ENCODE measurements at regions not wholly inside any gene's neighbourhood (a gene's known extent, or its start where the extent isn't known, plus 50 kb on each side); places are given as distances from the start of the nearest gene placed in this dataset.
"Not testable (repeated sequence)": the region's sequence is repeated elsewhere in the genome, so short reads cannot be mapped to it uniquely, and the experiment has no call there.

DNA sequence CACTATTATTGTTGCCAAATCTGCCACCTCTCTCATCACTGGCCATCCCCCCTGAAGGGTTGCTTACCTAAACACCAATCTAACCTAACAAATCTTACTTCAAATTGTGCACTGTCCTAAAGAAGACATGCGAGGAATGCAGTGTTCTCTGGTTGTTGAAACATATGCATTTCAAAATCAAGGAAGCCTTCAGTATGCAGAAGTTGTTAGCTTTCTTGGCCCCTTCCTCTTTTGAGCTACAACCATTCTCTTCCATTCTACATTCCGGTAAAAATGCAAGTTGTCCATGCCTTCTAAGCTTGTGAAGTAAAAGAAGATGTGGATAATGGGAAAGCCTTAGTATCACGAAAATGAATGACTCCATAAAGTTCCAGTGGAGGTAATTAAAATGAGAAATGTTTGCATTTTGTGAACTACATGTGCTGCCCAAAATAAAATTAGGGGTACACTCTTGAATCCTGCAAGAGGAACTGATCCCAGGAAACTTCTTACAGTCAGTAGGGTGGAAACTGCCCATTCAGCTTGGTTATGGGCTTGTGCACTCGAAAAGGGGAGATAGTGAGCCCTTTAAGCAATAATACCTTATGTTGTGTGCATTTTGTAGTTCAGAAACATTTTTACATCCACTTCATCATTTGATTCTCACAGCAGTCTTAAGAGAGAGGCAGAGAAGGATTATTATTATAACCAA lies 77.6 kb upstream of the ADRB2 start:
- DNase-seq (ENCODE audit: low read depth) = no peak
- CTCF ChIA-PET = interaction anchor here (0.6 to 2.2 kb wide), 7 partner anchors 10 to 366 kb away, joined by 3 to 7 read pairs (median 5); no protein-coding TSS in a partner anchor
- H3K36me3 ChIP-seq (ENCODE audit: control insufficient read depth, insufficient read depth, low read length) = no peaks in the 10 kb centered on the region
- no peak overlapping the region for H3K4me3 ChIP-seq (ENCODE audit: low read depth, low read length)
- TF ChIP-seq CTCF (IDR thresholded peaks at IDR 0.05; ENCODE audit: insufficient read depth, low read depth, low read length) = no peak
- no peaks in the 10 kb centered on the region for H3K27me3 ChIP-seq (ENCODE audit: control insufficient read depth, insufficient read depth, low read length)
- POLR2A ChIA-PET = interaction anchor here (0.6 kb wide), 1 partner anchor 27 kb away, joined by 5 read pairs; no protein-coding TSS in a partner anchor

DNA sequence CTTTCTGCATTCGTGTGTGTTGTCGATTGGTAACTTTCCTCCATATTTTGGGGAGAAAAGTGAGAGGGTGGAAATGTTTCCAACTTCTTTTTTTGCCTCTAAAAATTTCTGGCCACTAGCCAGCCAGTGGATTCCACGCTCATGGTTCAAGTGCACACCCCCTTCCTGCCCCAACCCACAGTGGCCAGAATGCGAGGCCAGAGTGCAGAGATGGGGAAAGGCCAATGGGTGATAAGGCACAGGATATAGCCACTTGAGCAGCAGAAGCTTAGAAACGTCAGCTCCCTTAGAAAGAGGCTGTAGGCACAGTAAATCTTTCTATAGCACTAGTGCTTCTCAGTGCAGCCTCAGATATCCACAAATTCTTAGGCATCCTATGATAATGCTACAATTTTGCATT lies 75.8 kb upstream of the ADRB2 start:
- no peak for DNase-seq (ENCODE audit: low read depth)
- POLR2A ChIA-PET = no interaction called here

GRCh38 chr5:148751025-148751424 lies 75.4 kb upstream of the ADRB2 start:
- no peak for DNase-seq (ENCODE audit: low read depth)

More for the DNA sequence above, 75.8 kb upstream of the ADRB2 start:
- Histone ChIP-seq H3K36me3 (ENCODE audit: control insufficient read depth, insufficient read depth, low read length) (no peaks in the 10 kb centered on the region), H3K27me3 (ENCODE audit: control insufficient read depth, insufficient read depth, low read length) (no peaks in the 10 kb centered on the region), H3K4me3 (ENCODE audit: low read depth, low read length) (no peak overlapping the region)
- CTCF ChIA-PET = interaction anchor here (0.6 to 2.1 kb wide), 4 partner anchors 9 to 18 kb away, joined by 3 to 6 read pairs (median 4); no protein-coding TSS in a partner anchor
- no peak for TF ChIP-seq CTCF (IDR thresholded peaks at IDR 0.05; ENCODE audit: insufficient read depth, low read depth, low read length)

DNA sequence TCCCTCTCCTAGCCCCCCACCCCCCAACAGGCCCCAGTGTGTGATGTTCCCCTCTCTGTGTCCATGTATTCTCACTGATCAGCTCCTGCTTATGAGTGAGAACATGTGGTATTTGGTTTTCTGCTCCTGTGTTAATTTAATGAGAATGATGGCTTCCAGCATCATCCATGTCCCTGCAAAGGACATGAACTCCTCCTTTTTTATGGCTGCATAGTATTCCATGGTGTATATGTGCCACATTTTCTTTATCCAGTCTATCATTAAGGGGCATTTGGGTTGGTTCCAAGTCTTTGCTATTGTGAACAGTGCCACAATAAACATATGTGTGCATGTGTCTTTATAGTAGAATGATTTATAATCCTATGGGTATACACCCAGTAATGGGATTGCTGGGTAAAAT lies 74.0 kb upstream of the ADRB2 start:
- POLR2A ChIA-PET; H3K36me3 ChIP-seq (ENCODE audit: control insufficient read depth, insufficient read depth, low read length); H3K27me3 ChIP-seq (ENCODE audit: control insufficient read depth, insufficient read depth, low read length); CTCF ChIA-PET; H3K4me3 ChIP-seq (ENCODE audit: low read depth, low read length); DNase-seq (ENCODE audit: low read depth): not testable (repeated sequence)

More at GRCh38 chr5:148751025-148751424, 75.4 kb upstream of the ADRB2 start:
- Histone ChIP-seq H3K4me3 (ENCODE audit: low read depth, low read length) (no peak overlapping the region), H3K27me3 (ENCODE audit: control insufficient read depth, insufficient read depth, low read length) (no peaks in the 10 kb centered on the region), H3K36me3 (ENCODE audit: control insufficient read depth, insufficient read depth, low read length) (no peaks in the 10 kb centered on the region)
- ChIA-PET POLR2A (no interaction called here), CTCF (interaction anchor here (1.6 kb wide), 1 partner anchor 9 kb away, joined by 4 read pairs; no protein-coding TSS in a partner anchor)
- TF ChIP-seq CTCF (IDR thresholded peaks at IDR 0.05; ENCODE audit: insufficient read depth, low read depth, low read length) = no peak

DNA sequence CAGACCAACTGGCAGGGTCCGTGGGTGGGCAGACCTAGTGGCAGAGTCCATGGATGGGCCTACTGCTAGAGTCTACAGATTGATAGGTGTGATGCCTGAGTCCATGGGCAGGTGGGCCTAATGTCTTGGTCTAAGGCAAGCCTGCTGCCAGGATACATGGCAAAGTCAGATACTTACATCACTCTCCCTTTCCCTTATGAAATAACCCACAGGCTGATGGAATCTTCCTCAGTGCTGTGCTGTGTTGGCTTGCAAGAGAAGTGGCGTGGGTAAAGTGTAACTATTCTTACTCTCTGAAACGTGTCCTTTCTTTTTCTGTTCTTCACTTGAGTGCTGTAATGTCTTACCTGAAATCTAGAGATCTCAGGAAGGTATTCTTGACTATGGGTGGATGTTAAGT lies 67.3 kb upstream of the ADRB2 start:
- H3K27me3 ChIP-seq (ENCODE audit: control insufficient read depth, insufficient read depth, low read length) = no peaks in the 10 kb centered on the region
- H3K4me3 ChIP-seq (ENCODE audit: low read depth, low read length) = no peak overlapping the region
- no peak for DNase-seq (ENCODE audit: low read depth)
- no peaks in the 10 kb centered on the region for H3K36me3 ChIP-seq (ENCODE audit: control insufficient read depth, insufficient read depth, low read length)
- no peak for TF ChIP-seq CTCF (IDR thresholded peaks at IDR 0.05; ENCODE audit: insufficient read depth, low read depth, low read length)
- POLR2A ChIA-PET = no interaction called here
- CTCF ChIA-PET = no interaction called here
